Fibroblast of lung (primary cell): ENCODE measurements at regions not wholly inside any gene's neighbourhood (a gene's known extent, or its start where the extent isn't known, plus 50 kb on each side); places are given as distances from the start of the nearest gene placed in this dataset.

ENCODE experiments used
- DNase-seq, 2 donors: peaks; one replicate each; pipeline versions ENCODE4 v3.0.0 to v3.0.0-alpha.2; 2010; ENCODE audit warnings: low read depth in 2 of 2
- H2AFZ ChIP-seq: 2 replicates; pipeline ENCODE4 v1.5.1; 2012; ENCODE audit warnings: low read length, control low read depth, inconsistent platforms
- H3K27ac ChIP-seq: 2 replicates; pipeline ENCODE4 v1.5.1; 2011; ENCODE audit warnings: low read length, control low read depth; ENCODE audit not compliant: insufficient read depth
- H3K27me3 ChIP-seq: 2 replicates; pipeline ENCODE4 v1.5.1; 2011; ENCODE audit warnings: mild to moderate bottlenecking, low read length; ENCODE audit not compliant: control insufficient read depth, insufficient read depth
- H3K36me3 ChIP-seq: 2 replicates; pipeline ENCODE4 v1.5.1; 2011; ENCODE audit warnings: low read length; ENCODE audit not compliant: control insufficient read depth, insufficient read depth
- H3K4me1 ChIP-seq: 2 replicates; pipeline ENCODE4 v1.5.1; 2011; ENCODE audit warnings: low read length; ENCODE audit not compliant: control insufficient read depth, insufficient read depth; ENCODE audit errors: extremely low read depth
- H3K4me2 ChIP-seq: 2 replicates; pipeline ENCODE4 v1.5.1; 2011; ENCODE audit warnings: low read length, control low read depth; ENCODE audit not compliant: insufficient read depth; ENCODE audit errors: extremely low read depth
- H3K4me3 ChIP-seq, 4 experiments: fragments of 200-600 bp in 1 of 4; sonication (generic) in 1 of 4; replicated peaks in 1 of 4; 2 replicates each; pipeline ENCODE4 v1.5.1; 2011 to 2016; ENCODE audit warnings: low read length in 4 of 4, low read depth in 3 of 4, mild to moderate bottlenecking in 3 of 4, control low read depth in 2 of 4, inconsistent platforms in 1 of 4, mixed read lengths in 1 of 4; ENCODE audit not compliant: insufficient read depth in 1 of 4; ENCODE audit errors: control extremely low read depth in 1 of 4
- H3K79me2 ChIP-seq: 2 replicates; pipeline ENCODE4 v1.5.1; 2012; ENCODE audit warnings: mild to moderate bottlenecking, low read length, inconsistent platforms; ENCODE audit not compliant: control insufficient read depth, insufficient read depth
- H3K9ac ChIP-seq: 2 replicates; pipeline ENCODE4 v1.5.1; 2011; ENCODE audit warnings: mild to moderate bottlenecking, low read length, control low read depth; ENCODE audit not compliant: insufficient read depth
- H3K9me3 ChIP-seq: 2 replicates; pipeline ENCODE4 v1.5.1; 2012; ENCODE audit warnings: low read depth, low read length; ENCODE audit not compliant: control insufficient read depth, insufficient read depth
- H4K20me1 ChIP-seq: 2 replicates; pipeline ENCODE4 v1.5.1; 2011; ENCODE audit warnings: low read length; ENCODE audit not compliant: control insufficient read depth, insufficient read depth; ENCODE audit errors: extremely low read depth
- CTCF ChIP-seq, 2 donors: IDR thresholded peaks in 1 of 2; conservative IDR thresholded peaks in 1 of 2; 1 replicate in 1 of 2; 2 replicates in 1 of 2; pipeline ENCODE4 v1.5.1; 2011 to 2012; ENCODE audit warnings: low read length in 2 of 2, control low read depth in 1 of 2, inconsistent platforms in 1 of 2, low read depth in 1 of 2, mild to moderate bottlenecking in 1 of 2
- EZH2 ChIP-seq: IDR thresholded peaks from 2 replicates; pipeline ENCODE4 v1.5.1; 2012; ENCODE audit warnings: low read length, control low read depth, mild to moderate bottlenecking; ENCODE audit errors: missing control alignments

- no peaks in the 10 kb centered on the region for H3K36me3 ChIP-seq
- H3K79me2 ChIP-seq, result no peaks in the 10 kb centered on the region
- peak overlapping the region in 3 of 4 experiments; percentile 28 to 52 (median 34) for H3K4me3 ChIP-seq
- DNase-seq, result peak; percentile 89 to 93
- no peaks in the 10 kb centered on the region for H3K27me3 ChIP-seq
- H3K27ac ChIP-seq, result peak overlapping the region; percentile 76
- TF ChIP-seq CTCF (conservative IDR thresholded peaks at IDR 0.05 in 1 of 2, IDR thresholded peaks at IDR 0.05 in 1 of 2; ENCODE audit: low read depth in 1 of 2, low read length in 2 of 2) (no peak), EZH2 (no peak)
- H4K20me1 ChIP-seq, result no peaks in the 10 kb centered on the region
- peaks cover 8% of the 10 kb centered on the region for H3K4me1 ChIP-seq
- H3K4me2 ChIP-seq, result peak overlapping the region; percentile 78
- no peaks in the 10 kb centered on the region for H3K9me3 ChIP-seq
- H2AFZ ChIP-seq, result peak overlapping the region; percentile 67
- peak overlapping the region; percentile 63 for H3K9ac ChIP-seq
These were observed 143.0 kb upstream of the ADRA1B start for GRCh38 chr5:159773062-159773924.

GRCh38 chr5:159774476-159775031, 141.7 kb upstream of the ADRA1B start:
- no peak for DNase-seq
- Histone ChIP-seq H3K9me3 (no peaks in the 10 kb centered on the region), H4K20me1 (no peaks in the 10 kb centered on the region), H3K27me3 (no peaks in the 10 kb centered on the region), H2AFZ (no peak overlapping the region), H3K4me2 (no peak overlapping the region), H3K36me3 (no peaks in the 10 kb centered on the region), H3K79me2 (no peaks in the 10 kb centered on the region), H3K27ac (no peak overlapping the region), H3K4me3 (no peak overlapping the region), H3K4me1 (peaks cover 8% of the 10 kb centered on the region), H3K9ac (no peak overlapping the region)
- TF ChIP-seq CTCF (conservative IDR thresholded peaks at IDR 0.05 in 1 of 2, IDR thresholded peaks at IDR 0.05 in 1 of 2; ENCODE audit: low read depth in 1 of 2, low read length in 2 of 2), result no peak
- no peak for TF ChIP-seq EZH2

- Histone ChIP-seq H3K4me1 (peaks cover 10% of the 10 kb centered on the region), H3K9me3 (no peaks in the 10 kb centered on the region), H3K27me3 (no peaks in the 10 kb centered on the region), H3K27ac (no peak overlapping the region), H2AFZ (no peak overlapping the region), H3K36me3 (no peaks in the 10 kb centered on the region), H3K79me2 (no peaks in the 10 kb centered on the region), H3K4me2 (no peak overlapping the region), H3K9ac (no peak overlapping the region), H4K20me1 (no peaks in the 10 kb centered on the region), H3K4me3 (no peak overlapping the region)
- peak in 1 of 2 donors; percentile 48 for DNase-seq
- TF ChIP-seq EZH2, result no peak
- no peak for TF ChIP-seq CTCF (conservative IDR thresholded peaks at IDR 0.05 in 1 of 2, IDR thresholded peaks at IDR 0.05 in 1 of 2; ENCODE audit: low read depth in 1 of 2, low read length in 2 of 2)
These were observed 140.4 kb upstream of the ADRA1B start for GRCh38 chr5:159775890-159776289.
